ENCODE measurements at regions not wholly inside any gene's neighbourhood (a gene's known extent, or its start where the extent isn't known, plus 50 kb on each side); places are given as distances from the start of the nearest gene placed in this dataset.

- no peak for DNase-seq (ENCODE audit: low spot score)
These were observed 758.2 kb upstream of the CDH7 start for GRCh38 chr18:64992654-64993053.

- no peak for DNase-seq (ENCODE audit: low spot score)
These were observed 759.7 kb upstream of the CDH7 start for GRCh38 chr18:64991102-64991501.

- no peak for DNase-seq (ENCODE audit: low spot score)
These were observed 763.8 kb upstream of the CDH7 start for GRCh38 chr18:64986906-64987495.

GRCh38 chr18:64983497-64984238 is 767.1 kb upstream of the CDH7 start:
- DNase-seq (ENCODE audit: low spot score): no peak

GRCh38 chr18:64982414-64983055 is 768.3 kb upstream of the CDH7 start:
- no peak for DNase-seq (ENCODE audit: low spot score)

- DNase-seq (ENCODE audit: low spot score): no peak
These were observed 768.9 kb upstream of the CDH7 start for GRCh38 chr18:64981915-64982314.

GRCh38 chr18:64979791-64980190 is 771.0 kb upstream of the CDH7 start:
- no peak for DNase-seq (ENCODE audit: low spot score)

GRCh38 chr18:64974391-64975125 is 776.3 kb upstream of the CDH7 start:
- peak; percentile 55 for DNase-seq (ENCODE audit: low spot score)

GRCh38 chr18:64972545-64972944 is 778.3 kb upstream of the CDH7 start:
- peak; percentile 95 for DNase-seq (ENCODE audit: low spot score)

GRCh38 chr18:64966667-64967066 is 784.1 kb upstream of the CDH7 start:
- DNase-seq (ENCODE audit: low spot score): peak; percentile 36

- no peak for DNase-seq (ENCODE audit: low spot score)
These were observed 794.3 kb upstream of the CDH7 start for GRCh38 chr18:64956465-64956864.

GRCh38 chr18:64949885-64950284 is 800.9 kb upstream of the CDH7 start:
- DNase-seq (ENCODE audit: low spot score): no peak

GRCh38 chr18:64936671-64937070 is 787.8 kb upstream of the LINC00305 start:
- DNase-seq (ENCODE audit: low spot score): no peak

GRCh38 chr18:64929036-64929435 is 780.1 kb upstream of the LINC00305 start:
- DNase-seq (ENCODE audit: low spot score): no peak

GRCh38 chr18:64919971-64920570 is 771.2 kb upstream of the LINC00305 start:
- no peak for DNase-seq (ENCODE audit: low spot score)

GRCh38 chr18:64918851-64919250 is 770.0 kb upstream of the LINC00305 start:
- no peak for DNase-seq (ENCODE audit: low spot score)

- no peak for DNase-seq (ENCODE audit: low spot score)
These were observed 744.5 kb upstream of the LINC00305 start for GRCh38 chr18:64893349-64893748.

- no peak for DNase-seq (ENCODE audit: low spot score)
These were observed 740.1 kb upstream of the LINC00305 start for GRCh38 chr18:64888956-64889355.

GRCh38 chr18:64886995-64887394 is 738.1 kb upstream of the LINC00305 start:
- no peak for DNase-seq (ENCODE audit: low spot score)

- DNase-seq (ENCODE audit: low spot score): no peak
These were observed 734.0 kb upstream of the LINC00305 start for GRCh38 chr18:64882896-64883295.

- no peak for DNase-seq (ENCODE audit: low spot score)
These were observed 727.9 kb upstream of the LINC00305 start for GRCh38 chr18:64876833-64877232.
